ENCODE measurements at regions not wholly inside any gene's neighbourhood (a gene's known extent, or its start where the extent isn't known, plus 50 kb on each side); places are given as distances from the start of the nearest gene placed in this dataset.

- TF ChIP-seq CTCF (conservative IDR thresholded peaks at IDR 0.05) = no peak
- H3K27ac ChIP-seq = peak overlapping the region; percentile 45
These were observed 92.3 kb downstream of the GC start for GRCh38 chr4:71691416-71692073.

- no peak for TF ChIP-seq CTCF (conservative IDR thresholded peaks at IDR 0.05)
- H3K27ac ChIP-seq = no peak overlapping the region
These were observed 94.1 kb downstream of the GC start for GRCh38 chr4:71689822-71690221.

GRCh38 chr4:71687056-71687455, 96.8 kb downstream of the GC start:
- TF ChIP-seq CTCF (conservative IDR thresholded peaks at IDR 0.05) = no peak
- H3K27ac ChIP-seq = no peak overlapping the region

- H3K27ac ChIP-seq = no peak overlapping the region
- TF ChIP-seq CTCF (conservative IDR thresholded peaks at IDR 0.05) = no peak
These were observed 97.9 kb downstream of the GC start for GRCh38 chr4:71685975-71686374.

- H3K27ac ChIP-seq = no peak overlapping the region
- no peak for TF ChIP-seq CTCF (conservative IDR thresholded peaks at IDR 0.05)
These were observed 100.6 kb downstream of the GC start for GRCh38 chr4:71683309-71683708.

- no peak overlapping the region for H3K27ac ChIP-seq
- TF ChIP-seq CTCF (conservative IDR thresholded peaks at IDR 0.05) = no peak
These were observed 103.2 kb downstream of the GC start for GRCh38 chr4:71680706-71681105.

GRCh38 chr4:71677568-71677967, 106.3 kb downstream of the GC start:
- no peak overlapping the region for H3K27ac ChIP-seq
- TF ChIP-seq CTCF (conservative IDR thresholded peaks at IDR 0.05) = no peak
